Kidney epithelial cell (primary cell): ENCODE measurements at regions not wholly inside any gene's neighbourhood (a gene's known extent, or its start where the extent isn't known, plus 50 kb on each side); places are given as distances from the start of the nearest gene placed in this dataset.

Source experiments
- DNase-seq: peaks from one replicate; pipeline ENCODE4 v3.0.0-alpha.2; 2010; ENCODE audit warnings: low read depth
- H3K27me3 ChIP-seq: 2 replicates; pipeline ENCODE4 v1.6.0; 2011; ENCODE audit warnings: low read length; ENCODE audit not compliant: control insufficient read depth, insufficient read depth
- H3K36me3 ChIP-seq: 2 replicates; pipeline ENCODE4 v1.5.1; 2011; ENCODE audit warnings: low read length; ENCODE audit not compliant: control insufficient read depth, insufficient read depth
- H3K4me3 ChIP-seq: 2 replicates; pipeline ENCODE4 v1.5.1; 2011; ENCODE audit warnings: low read depth, mild to moderate bottlenecking, control low read depth, low read length
- CTCF ChIP-seq: IDR thresholded peaks from 2 replicates; pipeline ENCODE4 v1.5.1; 2011; ENCODE audit warnings: mild to moderate bottlenecking, moderate library complexity, low read length, control low read depth, inconsistent platforms; ENCODE audit not compliant: insufficient read depth, poor library complexity, severe bottlenecking

- Histone ChIP-seq H3K27me3 (no peaks in the 10 kb centered on the region), H3K4me3 (no peak overlapping the region), H3K36me3 (no peaks in the 10 kb centered on the region)
- no peak for DNase-seq
- no peak for TF ChIP-seq CTCF
Measured at GRCh38 chr1:217946511-217946910, 315.4 kb downstream of the SPATA17 start.

GRCh38 chr1:217948741-217949140, 317.6 kb downstream of the SPATA17 start:
- no peak for DNase-seq
- Histone ChIP-seq H3K4me3 (no peak overlapping the region), H3K36me3 (no peaks in the 10 kb centered on the region), H3K27me3 (no peaks in the 10 kb centered on the region)
- no peak for TF ChIP-seq CTCF

- Histone ChIP-seq H3K27me3 (no peaks in the 10 kb centered on the region), H3K4me3 (no peak overlapping the region), H3K36me3 (no peaks in the 10 kb centered on the region)
- no peak for TF ChIP-seq CTCF
- no peak for DNase-seq
Measured at GRCh38 chr1:217953330-217953729, 322.2 kb downstream of the SPATA17 start.

GRCh38 chr1:217953922-217954321, 322.8 kb downstream of the SPATA17 start:
- H3K27me3 ChIP-seq: no peaks in the 10 kb centered on the region
- H3K4me3 ChIP-seq: no peak overlapping the region
- H3K36me3 ChIP-seq: no peaks in the 10 kb centered on the region
- DNase-seq: peak; percentile 31
- no peak for TF ChIP-seq CTCF

DNA sequence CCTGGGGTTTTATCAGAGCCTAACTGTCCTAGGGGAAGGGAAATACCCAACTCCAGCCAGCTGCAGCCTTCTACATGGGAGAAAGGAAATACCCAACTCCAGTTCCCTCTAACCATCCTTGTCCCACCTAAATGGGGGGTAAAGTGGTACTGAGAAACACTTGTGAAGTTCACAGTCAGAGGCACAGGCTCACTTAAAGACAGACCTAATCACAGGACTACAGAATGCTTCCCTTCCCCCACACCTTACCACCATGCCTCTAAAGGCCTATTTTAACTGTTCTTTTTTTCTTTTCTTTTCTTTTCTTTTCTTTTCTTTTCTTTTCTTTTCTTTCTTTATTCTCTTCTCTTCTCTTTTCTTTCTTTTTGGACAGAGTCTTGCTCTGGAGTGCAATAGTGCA, 324.6 kb downstream of the SPATA17 start:
- no peaks in the 10 kb centered on the region for H3K27me3 ChIP-seq
- TF ChIP-seq CTCF: no peak

DNA sequence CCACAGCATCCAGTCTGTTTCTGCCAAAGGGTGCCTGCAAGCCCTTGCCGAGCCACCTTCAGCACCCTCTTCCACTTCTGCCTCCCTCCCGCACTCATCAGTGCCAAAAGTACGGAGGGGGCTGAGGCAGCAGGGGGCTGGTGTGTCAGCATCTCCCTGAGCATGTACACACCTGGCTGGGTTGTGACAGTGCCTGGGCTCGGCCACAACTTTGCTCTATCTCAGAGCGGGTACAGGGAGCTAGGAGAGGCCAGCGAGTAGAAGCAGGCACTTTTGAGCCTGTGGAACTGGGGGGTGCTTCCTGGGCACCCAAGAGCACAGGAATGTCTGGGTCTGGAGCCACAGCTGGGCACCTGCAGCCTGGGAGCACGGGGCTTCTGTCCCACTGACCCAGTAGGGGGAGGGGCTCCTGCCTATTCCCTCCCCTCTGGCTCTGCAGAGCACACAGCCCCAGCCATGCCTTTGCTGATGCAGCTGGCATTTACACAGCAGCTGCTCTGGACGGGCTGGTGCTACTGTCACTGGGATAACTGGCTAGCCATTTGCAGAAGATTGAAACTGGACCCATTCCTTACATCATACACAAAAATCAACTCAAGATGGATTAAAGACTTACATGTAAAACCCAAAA, 319.8 kb upstream of the RRP15 start:
- no peak for DNase-seq
- Histone ChIP-seq H3K4me3 (no peak overlapping the region), H3K36me3 (no peaks in the 10 kb centered on the region), H3K27me3 (no peaks in the 10 kb centered on the region)
- TF ChIP-seq CTCF: no peak

More for the DNA sequence above, 324.6 kb downstream of the SPATA17 start:
- Histone ChIP-seq H3K4me3 (no peak overlapping the region), H3K36me3 (no peaks in the 10 kb centered on the region)
- no peak for DNase-seq
